ENCODE measurements at regions not wholly inside any gene's neighbourhood (a gene's known extent, or its start where the extent isn't known, plus 50 kb on each side); places are given as distances from the start of the nearest gene placed in this dataset.

DNA sequence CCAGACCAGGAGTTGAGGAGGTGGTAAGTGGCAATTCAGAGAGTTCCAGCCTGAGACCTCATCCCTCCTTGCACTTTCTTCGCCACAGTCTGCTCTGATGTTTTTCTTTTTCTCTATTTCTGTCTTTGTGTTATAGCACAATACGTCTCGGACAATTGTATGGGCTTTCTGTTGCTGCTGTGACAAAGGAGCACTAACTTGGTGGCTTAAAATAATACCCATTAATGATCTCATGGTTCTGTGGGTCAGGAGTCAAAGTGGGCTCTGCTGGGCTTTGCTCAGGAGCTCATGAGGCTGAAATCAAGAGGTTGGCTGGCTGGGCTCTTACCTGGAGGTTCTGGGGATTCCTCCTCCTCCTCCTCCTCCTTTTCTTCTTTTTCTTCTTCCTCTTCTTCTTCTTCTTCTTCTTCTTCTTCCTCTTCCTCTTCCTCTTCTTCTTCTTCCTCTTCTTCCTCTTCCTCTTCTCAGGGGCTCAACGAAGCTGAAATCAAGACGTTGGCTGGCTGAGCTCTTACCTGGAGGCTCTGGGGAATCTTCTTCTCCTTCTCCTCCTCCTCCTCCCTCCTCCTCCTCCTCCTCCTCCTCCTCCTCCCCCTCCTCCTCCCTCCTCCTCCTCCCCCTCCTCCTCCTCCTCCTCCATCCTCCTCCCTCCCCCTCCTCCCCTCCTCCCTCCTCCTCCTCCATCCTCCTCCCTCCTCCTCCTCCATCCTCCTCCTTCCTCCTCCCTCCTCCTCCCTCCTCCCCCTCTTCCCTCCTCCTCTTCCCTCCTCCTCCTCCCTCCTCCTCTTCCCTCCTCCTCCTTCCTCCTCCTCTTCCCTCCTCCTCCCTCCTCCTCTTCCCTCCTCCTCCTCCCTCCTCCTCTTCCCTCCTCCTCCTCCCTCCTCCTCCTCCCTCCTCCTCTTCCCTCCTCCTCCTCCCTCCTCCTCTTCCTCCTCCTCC is 104.0 kb downstream of the GATA6 start:
- Histone ChIP-seq H3K27me3 (peaks cover 0 to 16% (median 0%) of the 10 kb centered on the region in 4 donors), H3K4me1 (no peaks in the 10 kb centered on the region), H3K36me3 (no peaks in the 10 kb centered on the region), H3K4me3 (no peak overlapping the region), H3K9me3 (peaks cover 0 to 5% (median 0%) of the 10 kb centered on the region in 3 donors), H3K27ac (no peak overlapping the region)
- no peak for DNase-seq
- TF ChIP-seq, protein P1, sequence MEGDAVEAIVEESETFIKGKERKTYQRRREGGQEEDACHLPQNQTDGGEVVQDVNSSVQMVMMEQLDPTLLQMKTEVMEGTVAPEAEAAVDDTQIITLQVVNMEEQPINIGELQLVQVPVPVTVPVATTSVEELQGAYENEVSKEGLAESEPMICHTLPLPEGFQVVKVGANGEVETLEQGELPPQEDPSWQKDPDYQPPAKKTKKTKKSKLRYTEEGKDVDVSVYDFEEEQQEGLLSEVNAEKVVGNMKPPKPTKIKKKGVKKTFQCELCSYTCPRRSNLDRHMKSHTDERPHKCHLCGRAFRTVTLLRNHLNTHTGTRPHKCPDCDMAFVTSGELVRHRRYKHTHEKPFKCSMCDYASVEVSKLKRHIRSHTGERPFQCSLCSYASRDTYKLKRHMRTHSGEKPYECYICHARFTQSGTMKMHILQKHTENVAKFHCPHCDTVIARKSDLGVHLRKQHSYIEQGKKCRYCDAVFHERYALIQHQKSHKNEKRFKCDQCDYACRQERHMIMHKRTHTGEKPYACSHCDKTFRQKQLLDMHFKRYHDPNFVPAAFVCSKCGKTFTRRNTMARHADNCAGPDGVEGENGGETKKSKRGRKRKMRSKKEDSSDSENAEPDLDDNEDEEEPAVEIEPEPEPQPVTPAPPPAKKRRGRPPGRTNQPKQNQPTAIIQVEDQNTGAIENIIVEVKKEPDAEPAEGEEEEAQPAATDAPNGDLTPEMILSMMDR (IDR thresholded peaks at IDR 0.05) = no peak
- TF ChIP-seq POLR2A (IDR thresholded peaks at IDR 0.05) = no peak
- 82 to 88% methylated on average over 5 of the region's 5 CpGs for WGBS, 2 donors
- intact Hi-C loops (cut with DNase I) = no loop called here

DNA sequence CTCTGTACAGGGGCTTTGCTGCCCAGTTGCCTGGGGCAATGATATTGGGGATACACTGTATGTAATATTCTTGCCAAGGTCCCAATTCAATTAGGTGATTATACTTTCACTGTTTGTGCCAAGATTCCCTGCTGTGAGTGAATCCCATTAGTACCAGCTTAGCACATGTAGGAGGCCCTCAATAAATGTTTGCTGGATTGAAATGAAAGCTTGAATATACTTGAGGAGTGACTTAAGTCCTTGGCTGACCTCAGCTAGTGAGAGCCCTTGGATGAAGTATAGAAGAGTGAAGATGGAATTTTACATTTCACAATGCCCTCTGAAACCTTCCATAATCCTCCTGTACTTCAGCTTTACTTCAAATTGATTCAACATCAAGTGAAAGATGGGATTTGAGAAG is 102.9 kb downstream of the GATA6 start:
- H3K27me3 ChIP-seq = peaks cover 0 to 16% (median 0%) of the 10 kb centered on the region in 4 donors
- peaks cover 0 to 5% (median 0%) of the 10 kb centered on the region in 3 donors for H3K9me3 ChIP-seq
- no peak for TF ChIP-seq POLR2A (IDR thresholded peaks at IDR 0.05)
- TF ChIP-seq, protein P1 (IDR thresholded peaks at IDR 0.05) = no peak
- intact Hi-C loops (cut with DNase I) = no loop called here
- DNase-seq = no peak
- no peaks in the 10 kb centered on the region for H3K36me3 ChIP-seq
- no peak overlapping the region for H3K27ac ChIP-seq
- H3K4me1 ChIP-seq = no peaks in the 10 kb centered on the region
- H3K4me3 ChIP-seq = no peak overlapping the region

DNA sequence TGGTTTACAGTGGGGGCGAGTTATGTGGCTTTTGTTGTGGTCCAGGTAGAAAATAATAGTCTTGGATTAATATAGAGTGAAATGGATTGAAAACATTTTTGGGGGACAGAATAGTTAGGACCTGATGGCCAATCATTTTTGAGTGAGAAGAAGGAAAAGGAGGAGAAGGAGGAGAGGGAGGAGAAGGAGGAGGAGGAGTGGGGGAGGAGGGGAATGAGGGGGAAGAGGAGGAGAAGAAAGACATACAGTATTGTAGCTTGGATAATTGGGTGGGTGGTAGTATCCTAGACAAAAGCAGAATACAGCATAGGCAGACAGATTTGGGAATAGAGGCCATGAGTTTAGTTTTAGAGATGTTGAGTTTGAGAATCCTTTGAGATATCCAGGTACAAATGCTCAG is 101.6 kb downstream of the GATA6 start:
- Histone ChIP-seq H3K4me3 (no peak overlapping the region), H3K27me3 (peaks cover 0 to 16% (median 0%) of the 10 kb centered on the region in 4 donors), H3K9me3 (peaks cover 0 to 5% (median 0%) of the 10 kb centered on the region in 3 donors), H3K27ac (no peak overlapping the region), H3K4me1 (no peaks in the 10 kb centered on the region), H3K36me3 (no peaks in the 10 kb centered on the region)
- TF ChIP-seq, protein P1 (IDR thresholded peaks at IDR 0.05) = no peak
- TF ChIP-seq POLR2A (IDR thresholded peaks at IDR 0.05) = no peak
- WGBS, 2 donors = 89 to 94% methylated on average over 1 of the region's 1 CpG
- intact Hi-C loops (cut with DNase I) = no loop called here
- no peak for DNase-seq

DNA sequence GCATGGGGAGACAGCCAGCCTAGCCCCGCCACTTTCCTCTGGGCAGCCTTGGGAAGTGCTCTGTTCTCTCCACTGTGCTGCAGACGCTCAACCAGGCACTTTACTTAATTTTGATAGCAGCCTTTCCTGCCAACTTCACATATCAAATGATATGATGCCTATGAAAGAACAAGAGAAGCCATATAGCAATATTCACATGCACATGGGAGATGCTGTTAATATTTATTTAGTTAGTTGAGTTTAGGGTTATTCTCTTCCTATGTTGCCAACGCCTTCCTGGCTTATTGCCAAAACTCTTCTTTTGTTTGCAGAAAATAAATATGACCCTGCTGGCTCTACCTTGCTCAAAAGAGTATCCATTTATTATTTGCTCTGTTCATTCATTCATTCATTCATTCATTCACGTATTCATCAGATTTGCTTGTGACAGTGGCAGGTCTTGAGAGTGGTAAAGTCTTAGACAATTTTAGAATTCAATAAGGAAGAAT is 99.3 kb downstream of the GATA6 start:
- no peak overlapping the region for H3K4me3 ChIP-seq
- H3K4me1 ChIP-seq = no peaks in the 10 kb centered on the region
- H3K9me3 ChIP-seq = no peaks in the 10 kb centered on the region
- no peaks in the 10 kb centered on the region for H3K36me3 ChIP-seq
- peaks cover 0 to 16% (median 0%) of the 10 kb centered on the region in 4 donors for H3K27me3 ChIP-seq
- intact Hi-C loops (cut with DNase I) = no loop called here
- TF ChIP-seq, protein P1 (IDR thresholded peaks at IDR 0.05) = no peak
- no peak for TF ChIP-seq POLR2A (IDR thresholded peaks at IDR 0.05)
- no peak overlapping the region for H3K27ac ChIP-seq
- 59 to 65% methylated on average over 3 to 4 of the region's 4 CpGs for WGBS, 2 donors
- no peak for DNase-seq

DNA sequence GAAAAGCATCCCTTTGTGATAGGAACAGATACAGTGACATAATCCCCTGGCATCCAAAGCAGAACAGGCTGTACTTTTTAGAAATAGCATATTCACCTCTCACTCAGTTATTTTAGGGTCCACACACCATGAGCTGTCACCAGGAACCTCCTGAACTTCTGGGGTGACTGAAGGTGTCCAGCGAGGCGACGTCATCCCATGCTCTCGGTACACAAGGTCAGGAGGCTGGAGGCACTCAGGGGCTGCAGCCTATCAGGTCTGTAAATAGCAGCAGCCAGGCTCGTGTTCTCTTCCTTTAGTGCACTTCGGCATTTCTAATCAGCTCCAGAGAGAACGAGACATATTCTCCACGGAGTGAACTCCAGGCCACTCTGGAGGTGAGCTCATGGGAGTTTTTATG is 98.3 kb downstream of the GATA6 start:
- Histone ChIP-seq H3K27me3 (peaks cover 0 to 16% (median 0%) of the 10 kb centered on the region in 4 donors), H3K4me1 (no peaks in the 10 kb centered on the region), H3K4me3 (no peak overlapping the region), H3K9me3 (no peaks in the 10 kb centered on the region), H3K27ac (no peak overlapping the region), H3K36me3 (no peaks in the 10 kb centered on the region)
- intact Hi-C loops (cut with DNase I) = no loop called here
- 77 to 95% methylated on average over 4 to 6 of the region's 8 CpGs for WGBS, 2 donors
- no peak for DNase-seq
- TF ChIP-seq, protein P1 (IDR thresholded peaks at IDR 0.05) = no peak
- TF ChIP-seq POLR2A (IDR thresholded peaks at IDR 0.05) = no peak

All from esophagus squamous epithelium (tissue), 5 donors.